ENCODE measurements at regions not wholly inside any gene's neighbourhood (a gene's known extent, or its start where the extent isn't known, plus 50 kb on each side); places are given as distances from the start of the nearest gene placed in this dataset.

- TF ChIP-seq, protein P1, sequence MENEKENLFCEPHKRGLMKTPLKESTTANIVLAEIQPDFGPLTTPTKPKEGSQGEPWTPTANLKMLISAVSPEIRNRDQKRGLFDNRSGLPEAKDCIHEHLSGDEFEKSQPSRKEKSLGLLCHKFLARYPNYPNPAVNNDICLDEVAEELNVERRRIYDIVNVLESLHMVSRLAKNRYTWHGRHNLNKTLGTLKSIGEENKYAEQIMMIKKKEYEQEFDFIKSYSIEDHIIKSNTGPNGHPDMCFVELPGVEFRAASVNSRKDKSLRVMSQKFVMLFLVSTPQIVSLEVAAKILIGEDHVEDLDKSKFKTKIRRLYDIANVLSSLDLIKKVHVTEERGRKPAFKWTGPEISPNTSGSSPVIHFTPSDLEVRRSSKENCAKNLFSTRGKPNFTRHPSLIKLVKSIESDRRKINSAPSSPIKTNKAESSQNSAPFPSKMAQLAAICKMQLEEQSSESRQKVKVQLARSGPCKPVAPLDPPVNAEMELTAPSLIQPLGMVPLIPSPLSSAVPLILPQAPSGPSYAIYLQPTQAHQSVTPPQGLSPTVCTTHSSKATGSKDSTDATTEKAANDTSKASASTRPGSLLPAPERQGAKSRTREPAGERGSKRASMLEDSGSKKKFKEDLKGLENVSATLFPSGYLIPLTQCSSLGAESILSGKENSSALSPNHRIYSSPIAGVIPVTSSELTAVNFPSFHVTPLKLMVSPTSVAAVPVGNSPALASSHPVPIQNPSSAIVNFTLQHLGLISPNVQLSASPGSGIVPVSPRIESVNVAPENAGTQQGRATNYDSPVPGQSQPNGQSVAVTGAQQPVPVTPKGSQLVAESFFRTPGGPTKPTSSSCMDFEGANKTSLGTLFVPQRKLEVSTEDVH (IDR thresholded peaks at IDR 0.05; ENCODE audit: low read depth, partially characterized antibody): no peak
- no peak for TF ChIP-seq NR2C1 (IDR thresholded peaks at IDR 0.05)
- TF ChIP-seq, protein P2, sequence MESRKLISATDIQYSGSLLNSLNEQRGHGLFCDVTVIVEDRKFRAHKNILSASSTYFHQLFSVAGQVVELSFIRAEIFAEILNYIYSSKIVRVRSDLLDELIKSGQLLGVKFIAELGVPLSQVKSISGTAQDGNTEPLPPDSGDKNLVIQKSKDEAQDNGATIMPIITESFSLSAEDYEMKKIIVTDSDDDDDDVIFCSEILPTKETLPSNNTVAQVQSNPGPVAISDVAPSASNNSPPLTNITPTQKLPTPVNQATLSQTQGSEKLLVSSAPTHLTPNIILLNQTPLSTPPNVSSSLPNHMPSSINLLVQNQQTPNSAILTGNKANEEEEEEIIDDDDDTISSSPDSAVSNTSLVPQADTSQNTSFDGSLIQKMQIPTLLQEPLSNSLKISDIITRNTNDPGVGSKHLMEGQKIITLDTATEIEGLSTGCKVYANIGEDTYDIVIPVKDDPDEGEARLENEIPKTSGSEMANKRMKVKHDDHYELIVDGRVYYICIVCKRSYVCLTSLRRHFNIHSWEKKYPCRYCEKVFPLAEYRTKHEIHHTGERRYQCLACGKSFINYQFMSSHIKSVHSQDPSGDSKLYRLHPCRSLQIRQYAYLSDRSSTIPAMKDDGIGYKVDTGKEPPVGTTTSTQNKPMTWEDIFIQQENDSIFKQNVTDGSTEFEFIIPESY (IDR thresholded peaks at IDR 0.05): no peak
- no peak for TF ChIP-seq EGR1 (IDR thresholded peaks at IDR 0.05; ENCODE audit: borderline replicate concordance in 1 of 2, low read depth in 2 of 2, low read length in 2 of 2)
Measured at GRCh38 chr18:30658306-30658705, 384.2 kb downstream of the DSC3 start (continued).

DNA sequence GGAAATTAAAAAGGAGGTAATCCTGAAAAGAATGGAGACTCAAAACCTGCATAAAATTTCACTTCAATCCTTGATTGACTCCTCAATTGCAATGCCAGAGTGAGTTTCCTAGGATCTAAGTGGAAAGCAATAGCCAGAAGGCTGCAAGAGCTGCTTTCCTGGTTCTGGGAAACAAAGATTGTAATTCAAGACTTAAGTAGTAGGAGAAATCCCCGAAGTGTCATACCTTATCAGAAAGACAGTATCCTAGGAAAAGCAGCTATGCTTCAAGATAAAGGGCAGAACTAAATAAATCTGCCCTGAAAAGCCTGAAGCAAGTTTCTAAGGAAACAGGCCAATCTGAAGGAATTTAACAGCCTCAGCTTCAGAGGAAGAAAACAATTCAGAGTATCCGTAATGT lies 390.2 kb downstream of the DSC3 start:
- POLR2A ChIA-PET: no interaction called here
- in situ Hi-C loops (cut with MboI): no loop called here
- Histone ChIP-seq H3K9me3 (replicated peaks; ENCODE audit: control insufficient read depth, insufficient read depth, low read length) (no peaks in the 10 kb centered on the region), H3K79me2 (ENCODE audit: control insufficient read depth, insufficient read depth, low read length) (no peaks in the 10 kb centered on the region), H3K36me3 (ENCODE audit: control insufficient read depth in 2 of 2, insufficient read depth in 2 of 2, low read length in 1 of 2) (no peaks in the 10 kb centered on the region), H3K27ac (ENCODE audit: control insufficient read depth, insufficient read depth) (no peak overlapping the region), H3K4me3 (no peak overlapping the region), H3K27me3 (replicated peaks in 1 of 2; ENCODE audit: control insufficient read depth in 2 of 2, insufficient read depth in 2 of 2, low read length in 1 of 2) (no peaks in the 10 kb centered on the region), H4K20me1 (ENCODE audit: control insufficient read depth, insufficient read depth) (no peaks in the 10 kb centered on the region), H3K4me2 (ENCODE audit: control insufficient read depth, insufficient read depth) (no peak overlapping the region), H3K4me1 (ENCODE audit: control insufficient read depth, insufficient read depth, low read length) (no peaks in the 10 kb centered on the region), H3K9ac (ENCODE audit: control insufficient read depth, insufficient read depth, low read length) (no peak overlapping the region), H2AFZ (ENCODE audit: control insufficient read depth, low read depth, low read length) (no peak overlapping the region)
- ATAC-seq: no peak
- WGBS (ENCODE audit: insufficient coverage, insufficient replicate concordance, low lambda C conversion rate, missing lambda C conversion rate): 10% methylated on average over 2 of the region's 2 CpGs
- TF ChIP-seq FOXM1 (IDR thresholded peaks at IDR 0.05; ENCODE audit: low read depth, low read length) (no peak), CTCF (IDR thresholded peaks at IDR 0.05 in 2 of 3, conservative IDR thresholded peaks at IDR 0.05 in 1 of 3; ENCODE audit: control insufficient read depth in 2 of 3, extremely low read depth in 1 of 3, insufficient read depth in 1 of 3, low read depth in 3 of 3, low read length in 3 of 3) (no peak), BHLHE40 (IDR thresholded peaks at IDR 0.05; ENCODE audit: borderline replicate concordance in 1 of 2, low read depth in 2 of 2, low read length in 1 of 2) (no peak)
- SMC1A ChIA-PET (ENCODE audit: uncharacterized antibody, unreplicated experiment): interaction anchor here (0.7 kb wide), 1 partner anchor 208 kb away, joined by 3 read pairs; no protein-coding TSS in a partner anchor
- BruUV-seq (replicated peaks): no TSS peak
- FAIRE-seq: no peak
- RAD21 ChIA-PET (ENCODE audit: unreplicated experiment): no interaction called here
- DNase-seq (ENCODE audit: low read depth, low spot score): no peak
- CTCF ChIA-PET: no interaction called here
- intact Hi-C loops (cut with micrococcal nuclease; ENCODE audit: unreplicated experiment): no loop called here
